Stimulated activated CD8-positive, alpha-beta memory T cell treated with anti-CD3 and anti-CD28 coated beads, Interleukin-7, amount 100 ng/mL, for 24 hours (primary cell): ENCODE measurements at regions not wholly inside any gene's neighbourhood (a gene's known extent, or its start where the extent isn't known, plus 50 kb on each side); places are given as distances from the start of the nearest gene placed in this dataset.

Source experiments
- DNase-seq: peaks from one replicate; pipeline ENCODE4 v3.0.0-alpha.2; 2020; ENCODE audit warnings: low read depth

DNA sequence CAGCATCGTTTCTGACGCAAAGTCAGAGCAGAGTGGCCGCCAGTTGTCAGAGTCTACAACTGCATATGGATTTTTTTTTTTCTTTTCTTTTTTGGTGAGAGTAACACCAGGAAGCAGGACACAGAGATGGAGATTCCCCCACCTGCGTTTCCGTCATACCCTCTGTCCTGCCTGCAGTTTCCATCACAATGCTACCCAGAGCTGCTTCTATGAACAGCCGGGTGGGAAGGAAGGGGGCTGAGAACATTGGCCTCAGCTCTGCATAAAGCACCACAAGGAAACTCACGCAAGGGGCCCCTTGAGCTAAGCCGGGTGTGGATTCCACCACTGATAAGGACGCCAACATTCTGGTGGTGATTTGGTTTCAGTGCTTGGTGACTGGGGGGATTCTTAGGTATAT is 183.5 kb upstream of the AFDN start:
- DNase-seq, result no peak

DNA sequence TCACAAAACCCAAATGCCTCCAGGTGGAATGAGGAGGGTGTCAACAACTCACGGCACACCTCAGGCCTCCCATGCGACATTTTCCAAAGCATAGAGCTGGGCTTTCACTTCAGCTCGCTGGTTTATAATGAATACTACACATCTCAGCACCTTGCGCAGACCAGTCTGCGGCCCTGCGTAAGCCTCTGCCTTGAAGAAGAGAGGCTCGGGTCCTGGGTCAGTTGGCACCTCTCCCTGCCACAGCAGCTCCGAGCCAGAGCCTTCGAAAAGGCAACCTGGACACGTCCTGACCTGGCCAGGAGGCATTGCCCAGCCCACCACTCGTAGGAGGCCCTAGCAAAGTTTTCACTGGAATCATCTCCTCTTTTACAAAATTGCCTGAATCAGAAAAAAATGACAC is 183.0 kb upstream of the AFDN start:
- DNase-seq, result no peak

DNA sequence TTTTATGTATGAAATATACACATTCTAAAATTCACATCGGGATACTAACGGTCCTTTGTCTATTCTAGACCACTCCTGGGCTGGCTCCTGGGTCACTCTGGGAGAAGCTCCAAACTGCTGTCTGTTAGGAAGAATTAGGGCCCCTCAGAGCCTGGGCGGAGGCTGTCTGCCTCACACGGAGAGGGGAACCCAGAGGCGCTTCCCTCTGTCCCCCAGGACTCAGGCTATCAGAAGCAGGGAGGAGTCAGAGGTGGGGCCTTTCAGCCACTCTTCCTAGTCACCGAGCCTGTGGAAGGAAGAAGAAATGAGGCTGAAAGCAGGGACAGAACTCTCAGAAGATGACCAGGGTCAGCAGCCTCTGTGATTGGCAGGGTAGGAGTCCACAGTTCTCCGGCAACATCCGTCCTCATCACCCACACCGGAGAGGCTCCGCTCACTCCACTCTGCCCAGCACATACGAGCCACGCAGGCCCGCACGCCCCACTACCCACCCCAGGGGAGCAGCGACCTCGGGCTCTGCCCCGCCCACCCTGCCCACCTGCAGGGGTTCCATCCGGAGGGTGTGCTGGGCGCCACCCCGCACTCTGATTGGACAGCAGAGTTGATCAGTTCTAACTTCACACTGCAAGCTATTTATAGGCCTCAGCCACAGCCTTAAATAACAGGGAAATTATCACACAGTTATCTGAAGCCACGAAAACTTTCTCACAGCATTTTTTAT is 182.1 kb upstream of the AFDN start:
- no peak for DNase-seq

DNA sequence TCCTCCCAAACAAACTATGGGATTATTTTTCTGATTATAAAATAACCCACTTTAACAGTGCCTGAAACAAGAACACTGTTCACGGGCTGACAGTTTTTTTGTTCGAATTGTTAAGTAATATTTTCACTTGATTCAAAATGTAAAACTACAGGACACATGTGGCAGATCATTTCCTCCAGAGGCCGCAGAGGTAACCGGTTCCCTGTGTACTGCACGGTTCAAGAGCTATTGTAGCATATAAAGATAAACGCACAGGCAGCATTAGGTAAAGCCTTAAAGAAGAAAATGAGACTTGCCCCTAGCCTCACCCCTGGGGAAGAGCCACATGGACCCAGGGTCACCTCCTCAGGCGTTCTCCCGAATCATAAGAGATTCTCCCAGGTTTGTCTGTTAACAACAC is 181.3 kb upstream of the AFDN start:
- no peak for DNase-seq

DNA sequence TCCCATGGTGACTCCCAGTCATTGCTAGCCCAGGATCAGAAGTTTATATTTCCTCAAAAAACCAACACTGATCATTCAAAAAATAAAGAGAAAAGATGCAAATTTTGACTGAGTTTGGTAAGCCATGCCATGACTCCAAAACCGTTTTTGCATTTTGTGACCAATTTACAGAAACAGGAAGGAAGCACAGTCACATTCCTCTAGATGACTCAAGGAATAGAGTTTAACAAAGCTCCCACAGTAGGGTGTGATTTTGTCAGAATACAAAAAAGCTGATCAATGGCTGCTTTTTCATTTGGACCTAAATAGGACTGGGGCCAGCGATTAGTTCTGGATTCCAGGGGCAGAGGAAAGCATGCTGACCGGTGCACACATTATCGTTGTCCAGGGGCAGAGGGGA is 179.4 kb upstream of the AFDN start:
- no peak for DNase-seq

DNA sequence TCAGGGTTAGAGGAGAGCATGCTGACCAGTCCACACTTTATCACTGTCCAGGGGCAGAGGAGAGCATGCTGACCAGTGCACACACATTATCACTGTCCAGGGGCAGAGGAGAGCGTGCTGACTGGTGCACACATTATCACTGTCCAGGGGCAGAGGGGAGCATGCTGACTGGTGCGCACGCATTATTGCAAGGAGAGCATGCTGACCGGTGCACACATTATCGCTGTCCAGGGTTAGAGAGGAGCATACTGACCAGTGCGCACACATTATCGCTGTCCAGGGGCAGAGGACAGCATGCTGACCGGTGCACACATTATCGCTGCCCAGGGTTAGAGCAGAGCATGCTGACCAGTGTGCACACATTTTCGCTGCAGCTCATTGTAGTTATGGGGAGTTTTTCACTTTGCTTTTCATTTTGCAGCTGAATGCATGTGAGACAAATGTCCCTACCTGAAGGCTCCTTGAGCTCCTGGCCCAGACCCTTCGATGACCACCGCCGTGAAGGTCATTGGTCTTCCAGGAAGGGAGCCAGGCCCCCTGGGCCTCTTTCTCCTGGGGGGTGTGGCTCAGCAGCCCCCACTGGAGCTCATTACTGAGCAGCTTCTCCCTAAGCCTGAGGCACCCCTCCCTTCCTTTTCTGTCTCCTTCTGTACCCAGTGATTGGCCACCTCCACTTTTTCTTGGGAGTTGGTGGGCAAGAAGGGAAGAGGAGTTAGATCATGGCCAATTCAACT is 178.8 kb upstream of the AFDN start:
- DNase-seq, result no peak

DNA sequence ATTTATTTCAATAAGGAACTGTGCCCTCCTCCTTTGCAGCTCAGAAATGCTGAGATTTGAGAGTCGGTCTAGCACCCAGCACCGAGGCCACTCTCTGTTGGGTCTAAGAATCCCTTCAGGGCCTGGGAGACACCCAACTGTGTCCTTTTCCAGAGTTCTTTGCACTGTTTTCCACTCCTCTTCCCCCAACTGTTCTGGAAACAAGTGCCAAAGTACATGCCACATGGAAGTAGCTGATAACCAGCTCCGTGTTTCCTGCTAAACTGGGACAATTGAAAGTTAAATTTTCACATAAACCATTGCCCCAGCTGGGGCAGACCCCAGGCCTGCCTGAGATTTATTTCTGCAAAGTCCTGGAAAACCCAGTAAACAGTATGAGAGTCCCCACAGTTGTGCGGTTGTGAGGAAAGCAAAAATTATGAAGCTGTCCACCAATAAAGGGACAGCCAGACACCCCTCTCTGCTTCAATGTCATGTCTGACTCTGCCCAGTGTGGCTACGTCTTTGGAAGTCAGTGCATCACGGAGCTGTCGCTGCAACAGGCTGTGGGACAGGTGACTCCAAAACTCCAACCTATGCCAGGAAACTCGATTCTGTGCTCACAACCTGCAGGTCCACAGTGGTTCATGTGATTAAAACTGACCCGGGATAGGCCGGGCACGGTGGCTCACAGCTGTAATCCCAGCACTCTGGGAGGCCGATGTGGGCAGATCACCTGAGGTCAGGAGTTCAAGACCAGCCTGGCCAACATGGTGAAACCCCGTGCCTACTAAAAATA is 178.0 kb upstream of the AFDN start:
- no peak for DNase-seq

DNA sequence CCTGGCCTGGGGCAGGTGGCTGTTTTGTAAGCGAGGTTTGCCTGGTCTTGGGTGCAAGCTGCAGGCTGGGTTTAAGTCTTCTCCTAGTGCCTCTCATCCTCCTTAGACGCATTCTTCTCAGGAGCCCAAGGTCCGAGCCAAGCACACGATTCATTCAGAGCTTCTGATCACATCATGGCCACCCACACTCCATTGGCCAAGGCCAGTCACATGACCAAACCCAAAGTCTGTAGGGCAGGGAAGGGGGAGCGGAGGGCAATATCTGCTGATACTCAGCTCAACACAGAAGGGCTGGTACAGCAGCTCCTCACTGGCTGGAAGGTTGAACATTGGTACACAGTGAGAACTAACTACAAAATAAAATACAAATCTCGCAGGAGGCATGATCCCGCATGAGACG is 177.2 kb upstream of the AFDN start:
- DNase-seq, result no peak

DNA sequence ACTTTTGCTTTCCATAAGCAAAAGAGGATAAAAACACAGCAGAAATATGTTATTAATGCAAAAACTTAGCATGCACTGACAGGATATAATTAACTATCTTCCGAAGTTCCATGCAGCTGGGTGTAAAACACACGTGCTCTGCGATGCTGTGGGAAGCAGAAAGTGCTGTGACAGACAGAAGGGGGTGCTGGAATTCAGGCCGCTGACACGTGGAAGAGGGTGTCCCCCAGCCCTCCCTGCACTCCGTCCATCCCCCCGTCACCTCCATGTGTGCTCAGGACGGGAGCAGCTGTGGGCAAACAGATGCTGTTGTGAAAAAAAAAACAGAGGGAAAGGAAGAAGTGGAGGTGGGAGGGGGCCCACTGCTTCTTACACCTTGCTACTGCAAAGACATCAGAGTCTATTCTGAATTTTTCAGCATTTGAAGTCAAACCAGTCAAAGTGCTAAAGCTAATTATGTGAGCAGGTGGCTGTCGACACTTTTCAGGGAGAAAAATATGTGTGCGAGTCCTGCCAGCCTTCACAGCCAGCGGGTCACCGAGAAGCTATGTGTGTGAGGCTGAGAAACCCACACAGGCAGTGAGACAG is 175.9 kb upstream of the AFDN start:
- no peak for DNase-seq

DNA sequence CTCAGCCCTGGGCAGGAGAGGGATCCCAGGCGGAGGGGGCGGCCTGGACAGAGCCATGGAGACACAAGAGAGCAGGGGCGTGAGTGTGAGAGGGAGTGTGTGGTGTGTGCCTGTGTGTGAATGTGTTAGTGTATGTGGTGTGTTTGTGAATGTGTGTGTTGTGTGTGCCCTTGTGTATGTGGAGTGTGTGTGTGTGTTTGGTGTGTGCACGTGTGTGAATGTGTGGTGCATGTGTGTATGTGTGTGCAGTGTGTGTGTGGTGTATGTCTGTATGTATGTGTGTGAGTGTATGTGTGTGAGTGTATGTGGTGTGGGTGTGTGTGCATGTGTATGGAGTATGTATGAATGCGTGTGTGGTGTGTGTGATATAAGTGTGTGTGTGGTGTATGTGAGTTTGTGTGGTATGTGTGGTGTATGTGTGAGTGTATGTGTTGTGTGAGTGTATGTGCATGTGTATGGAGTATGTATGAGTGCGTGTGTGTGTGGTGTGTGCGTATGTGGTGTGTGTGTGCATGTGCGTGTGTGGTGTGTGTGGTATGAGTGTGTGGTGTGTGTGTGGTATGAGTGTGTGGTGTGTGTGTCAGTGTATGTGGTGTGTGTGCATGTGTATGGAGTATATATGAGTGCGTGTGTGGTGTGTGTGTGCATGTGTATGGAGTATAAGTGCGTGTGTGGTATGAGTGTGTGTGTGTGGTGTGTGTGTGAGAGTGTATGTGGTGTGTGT is 175.2 kb upstream of the AFDN start:
- DNase-seq, result no peak

DNA sequence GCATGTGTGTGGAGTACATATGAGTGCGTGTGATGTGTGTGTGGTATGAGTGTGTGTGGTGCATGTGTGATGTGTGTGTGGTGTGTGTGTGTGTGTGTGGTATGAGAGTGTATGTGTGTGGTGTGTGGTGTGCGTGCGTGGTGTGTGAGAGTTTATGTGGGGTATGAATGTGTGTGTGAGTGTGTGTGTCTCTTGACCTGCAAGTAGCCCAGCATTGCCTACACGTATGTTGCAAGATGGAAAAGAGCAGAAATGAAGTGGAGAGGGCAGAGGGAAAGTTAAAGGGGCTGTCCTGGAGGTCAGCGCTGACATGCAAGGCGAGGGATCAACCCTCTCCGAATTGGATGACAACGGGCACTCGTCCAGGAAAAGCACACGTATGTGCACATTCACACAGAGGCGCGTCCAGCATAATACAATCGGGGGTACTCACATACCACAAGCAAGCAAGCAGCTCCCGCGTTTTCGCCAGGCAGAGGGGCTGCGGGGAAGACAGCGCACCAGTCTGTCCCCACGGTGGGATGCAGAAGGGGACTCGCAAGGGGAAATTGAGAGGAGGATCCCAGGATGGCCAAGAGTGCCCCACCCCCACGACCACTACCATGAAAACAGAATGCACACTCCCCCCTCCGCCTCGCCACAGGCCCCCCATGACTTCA is 174.5 kb upstream of the AFDN start:
- no peak for DNase-seq

DNA sequence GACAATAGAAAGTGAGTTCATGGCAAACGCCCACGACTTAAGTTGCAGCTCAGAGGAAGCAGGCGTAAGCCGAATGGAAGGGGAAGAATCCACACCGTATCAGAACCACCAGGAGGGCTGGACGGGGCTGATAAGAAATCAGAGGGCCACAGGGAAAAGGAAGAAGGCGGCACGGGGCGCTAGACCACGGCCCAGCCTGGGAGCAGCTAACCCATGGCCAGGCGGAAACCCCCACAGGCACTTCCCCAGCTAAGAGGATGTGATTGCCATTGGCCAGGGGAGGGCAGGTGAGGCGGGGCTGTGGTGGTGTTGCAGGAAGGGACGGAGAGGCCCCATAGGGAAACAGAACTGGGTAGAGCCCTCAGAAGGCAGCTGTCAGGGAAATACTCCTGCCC is 174.0 kb upstream of the AFDN start:
- DNase-seq, result no peak

DNA sequence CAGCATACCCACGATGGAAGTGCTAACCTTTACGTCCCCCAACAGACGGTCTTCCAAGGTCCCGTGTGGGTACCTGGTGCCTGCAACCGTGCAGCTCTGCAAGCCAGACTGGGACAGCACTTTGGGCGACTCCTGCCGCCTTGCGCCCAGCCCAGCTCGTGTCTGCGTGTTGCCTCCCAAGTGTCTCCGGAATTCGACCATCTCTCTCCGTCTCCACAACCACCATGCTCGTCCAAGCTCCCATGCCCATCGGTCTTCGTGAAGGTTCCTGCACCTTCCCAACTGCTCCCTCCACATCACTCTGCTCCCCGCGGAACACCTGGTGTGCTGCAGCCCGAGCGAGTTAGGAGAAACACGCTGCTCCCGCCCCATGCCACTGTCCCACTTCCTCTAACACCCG is 173.2 kb upstream of the AFDN start:
- no peak for DNase-seq

DNA sequence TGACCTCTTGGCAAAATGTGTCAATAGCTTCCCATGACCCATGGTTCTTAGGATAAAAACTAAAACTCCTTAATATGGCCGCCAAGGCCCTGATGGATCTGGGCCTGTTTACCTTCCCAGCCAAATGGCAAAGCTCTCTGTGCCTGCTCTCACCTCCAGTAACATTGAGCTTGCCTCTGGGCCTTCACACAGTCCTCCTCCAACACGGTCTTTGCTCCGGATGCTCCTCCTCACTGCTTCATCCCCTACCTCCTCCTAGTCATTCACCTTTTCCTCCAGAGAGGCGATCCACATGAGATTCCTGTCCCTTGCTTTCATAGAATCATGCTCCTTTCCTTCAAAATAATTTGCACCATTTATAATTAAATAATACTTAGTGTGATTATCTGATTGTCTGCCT is 172.3 kb upstream of the AFDN start:
- DNase-seq, result no peak

DNA sequence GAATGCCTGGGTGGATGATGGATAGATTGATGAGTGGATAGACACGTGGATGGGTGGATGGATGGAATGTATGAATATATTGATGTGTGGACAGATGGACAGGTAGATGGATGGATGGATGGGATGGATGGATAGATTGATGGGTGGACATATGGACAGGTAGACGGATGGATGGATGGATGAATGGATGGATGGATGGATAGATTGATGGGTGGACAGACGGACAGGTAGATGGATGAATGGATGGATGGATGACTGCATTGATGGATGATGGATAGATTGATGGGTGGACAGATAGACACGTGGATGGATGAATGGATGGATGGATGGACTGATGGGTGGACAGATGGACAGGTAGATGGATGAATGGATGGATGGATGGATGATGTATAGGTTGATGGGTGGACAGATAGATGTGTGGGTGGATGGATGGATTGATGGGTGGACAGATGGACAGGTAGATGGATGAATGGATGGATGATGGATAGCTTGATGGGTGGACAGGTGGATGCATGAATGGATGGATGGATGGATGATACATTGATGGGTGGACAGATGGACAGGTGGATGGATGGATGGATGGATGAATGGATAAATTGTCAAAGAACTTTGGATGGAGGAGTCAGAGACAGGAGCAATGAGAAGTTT is 171.4 kb upstream of the AFDN start:
- DNase-seq, result no peak

DNA sequence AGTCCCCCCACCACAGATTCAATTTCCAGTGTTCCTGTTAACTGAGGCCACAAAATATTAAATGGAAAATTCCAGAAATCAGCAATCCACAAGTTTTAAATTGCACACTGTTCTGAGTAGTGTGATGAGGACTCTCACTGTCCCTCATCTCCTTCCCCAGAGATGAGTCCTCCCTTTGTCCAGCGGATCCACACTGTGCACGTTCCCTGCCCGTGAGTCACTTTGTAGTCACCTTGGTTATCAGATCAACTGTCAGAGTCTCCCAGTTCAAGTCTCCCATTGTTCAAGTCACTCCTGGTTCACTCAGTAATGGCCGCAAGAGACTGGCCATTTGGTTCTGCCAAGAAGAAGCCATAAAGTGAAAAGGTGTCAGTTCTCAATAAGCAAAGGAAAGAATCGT is 168.6 kb upstream of the AFDN start:
- no peak for DNase-seq

DNA sequence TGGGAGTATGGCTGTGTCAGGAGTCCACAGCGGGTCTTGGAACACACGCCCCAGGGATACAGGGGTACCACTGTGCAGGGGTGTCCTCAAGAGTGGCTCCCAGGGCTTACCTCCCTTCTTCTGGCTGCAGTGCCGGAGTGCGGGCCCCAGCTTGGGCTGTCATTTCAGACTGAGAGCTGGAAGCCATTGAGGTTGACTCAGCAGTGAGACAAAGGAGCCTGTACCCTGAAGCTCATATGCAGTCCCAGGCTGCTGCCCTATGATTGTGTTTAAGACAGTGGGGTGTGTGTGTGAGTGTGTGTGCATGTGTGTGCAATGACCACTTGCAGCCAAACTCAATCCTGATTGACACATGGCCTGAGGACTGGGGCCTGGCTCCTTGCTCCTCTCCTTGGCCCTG is 167.7 kb upstream of the AFDN start:
- no peak for DNase-seq

DNA sequence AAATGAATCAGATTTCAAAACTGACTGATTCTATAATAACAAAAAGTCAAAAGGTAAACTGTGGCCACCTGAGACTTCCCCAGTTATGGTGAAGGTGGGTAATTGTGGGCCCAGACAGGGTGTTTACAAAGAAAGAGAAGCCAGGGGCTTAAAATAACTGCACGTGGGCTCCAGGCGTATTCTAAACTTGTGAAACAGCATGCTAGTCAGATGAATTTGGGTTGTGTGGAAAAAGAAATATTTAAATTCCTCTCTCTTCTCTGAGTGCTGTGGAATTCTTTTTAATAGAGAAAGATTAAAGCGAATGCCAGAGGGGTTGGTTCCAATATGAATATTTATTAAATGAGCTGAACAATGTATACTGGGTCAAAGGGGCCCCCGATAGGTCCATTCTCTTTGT is 166.3 kb upstream of the AFDN start:
- no peak for DNase-seq

DNA sequence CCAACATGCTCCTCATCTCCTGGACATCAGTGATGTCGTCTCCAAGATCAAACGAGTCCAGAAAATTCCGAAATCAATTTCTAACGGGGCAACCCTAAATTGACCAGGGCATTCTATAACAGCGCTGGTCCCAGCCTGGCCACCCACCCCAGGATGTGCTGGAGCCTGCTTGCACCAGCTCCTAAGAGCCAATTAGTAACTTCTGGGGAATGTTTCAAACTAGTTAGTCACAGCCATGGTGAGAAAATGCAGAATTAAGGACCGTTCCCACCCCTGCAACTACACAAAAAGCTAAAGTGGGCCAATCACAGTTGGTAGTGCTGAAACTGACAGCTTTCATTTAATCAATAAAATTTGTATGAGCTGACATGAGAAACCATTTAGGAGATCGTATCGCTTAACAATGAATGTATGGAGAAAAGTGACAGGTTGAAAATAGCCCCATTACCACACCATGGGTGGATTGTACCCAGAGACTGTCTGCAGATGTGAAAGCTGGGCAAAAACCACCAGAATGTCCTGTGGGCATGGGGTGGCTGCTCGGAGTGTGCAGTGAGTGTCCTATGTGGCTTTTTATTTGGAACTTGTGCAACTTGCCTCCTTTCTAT is 165.7 kb upstream of the AFDN start:
- no peak for DNase-seq

DNA sequence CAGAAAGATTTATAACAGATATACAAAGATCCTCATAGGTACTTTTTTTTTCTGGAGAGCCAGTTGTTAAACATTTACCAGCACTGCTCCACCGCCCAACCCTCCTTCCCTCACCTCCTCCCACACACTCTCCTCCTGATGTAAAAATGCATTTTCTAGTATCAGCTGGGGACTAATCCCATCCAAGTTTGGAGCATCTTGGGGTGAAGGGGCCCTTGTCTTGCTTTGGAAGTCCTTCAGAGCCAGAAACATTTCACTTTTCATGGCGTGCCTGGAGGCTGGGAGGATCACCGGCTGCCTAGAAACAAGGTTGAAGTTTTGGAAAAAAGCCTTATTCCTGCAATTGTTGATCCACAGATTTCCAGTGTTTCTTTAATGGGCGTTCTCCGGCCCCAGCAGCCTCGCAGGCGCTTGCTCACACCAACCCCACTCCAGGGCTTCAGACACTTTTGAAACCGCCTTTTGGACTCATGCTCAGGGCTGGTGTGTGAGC is 165.1 kb upstream of the AFDN start:
- no peak for DNase-seq
